ENCODE measurements at regions not wholly inside any gene's neighbourhood (a gene's known extent, or its start where the extent isn't known, plus 50 kb on each side); places are given as distances from the start of the nearest gene placed in this dataset.

DNA sequence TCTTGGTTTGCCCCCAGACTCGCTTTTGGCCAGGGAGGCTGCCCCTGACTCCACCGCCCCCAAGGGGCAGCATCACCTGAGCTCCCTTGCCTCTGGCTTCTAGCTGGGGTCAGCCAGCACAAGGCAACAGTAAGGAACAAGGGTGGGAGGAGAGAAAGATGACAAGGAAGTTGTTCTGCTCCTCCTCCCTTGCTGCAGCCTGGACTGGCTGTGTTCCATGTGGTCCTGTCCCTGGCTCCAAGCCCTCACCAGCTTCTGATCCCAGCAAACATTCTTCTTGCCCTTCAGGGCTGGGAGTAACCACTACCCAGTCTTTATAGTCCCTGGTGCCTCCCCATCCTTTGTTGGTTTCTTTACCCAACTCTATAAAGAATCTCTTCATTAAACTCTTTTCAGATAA lies 100.3 kb upstream of the SPIN1 start:
- TF ChIP-seq, protein P1, sequence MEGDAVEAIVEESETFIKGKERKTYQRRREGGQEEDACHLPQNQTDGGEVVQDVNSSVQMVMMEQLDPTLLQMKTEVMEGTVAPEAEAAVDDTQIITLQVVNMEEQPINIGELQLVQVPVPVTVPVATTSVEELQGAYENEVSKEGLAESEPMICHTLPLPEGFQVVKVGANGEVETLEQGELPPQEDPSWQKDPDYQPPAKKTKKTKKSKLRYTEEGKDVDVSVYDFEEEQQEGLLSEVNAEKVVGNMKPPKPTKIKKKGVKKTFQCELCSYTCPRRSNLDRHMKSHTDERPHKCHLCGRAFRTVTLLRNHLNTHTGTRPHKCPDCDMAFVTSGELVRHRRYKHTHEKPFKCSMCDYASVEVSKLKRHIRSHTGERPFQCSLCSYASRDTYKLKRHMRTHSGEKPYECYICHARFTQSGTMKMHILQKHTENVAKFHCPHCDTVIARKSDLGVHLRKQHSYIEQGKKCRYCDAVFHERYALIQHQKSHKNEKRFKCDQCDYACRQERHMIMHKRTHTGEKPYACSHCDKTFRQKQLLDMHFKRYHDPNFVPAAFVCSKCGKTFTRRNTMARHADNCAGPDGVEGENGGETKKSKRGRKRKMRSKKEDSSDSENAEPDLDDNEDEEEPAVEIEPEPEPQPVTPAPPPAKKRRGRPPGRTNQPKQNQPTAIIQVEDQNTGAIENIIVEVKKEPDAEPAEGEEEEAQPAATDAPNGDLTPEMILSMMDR (IDR thresholded peaks at IDR 0.05) = no peak
- TF ChIP-seq POLR2A (IDR thresholded peaks at IDR 0.05) = no peak

Measured in thyroid gland (tissue), 4 donors.